ENCODE measurements at regions not wholly inside any gene's neighbourhood (a gene's known extent, or its start where the extent isn't known, plus 50 kb on each side); places are given as distances from the start of the nearest gene placed in this dataset.
"Not testable (repeated sequence)": the region's sequence is repeated elsewhere in the genome, so short reads cannot be mapped to it uniquely, and the experiment has no call there.

DNA sequence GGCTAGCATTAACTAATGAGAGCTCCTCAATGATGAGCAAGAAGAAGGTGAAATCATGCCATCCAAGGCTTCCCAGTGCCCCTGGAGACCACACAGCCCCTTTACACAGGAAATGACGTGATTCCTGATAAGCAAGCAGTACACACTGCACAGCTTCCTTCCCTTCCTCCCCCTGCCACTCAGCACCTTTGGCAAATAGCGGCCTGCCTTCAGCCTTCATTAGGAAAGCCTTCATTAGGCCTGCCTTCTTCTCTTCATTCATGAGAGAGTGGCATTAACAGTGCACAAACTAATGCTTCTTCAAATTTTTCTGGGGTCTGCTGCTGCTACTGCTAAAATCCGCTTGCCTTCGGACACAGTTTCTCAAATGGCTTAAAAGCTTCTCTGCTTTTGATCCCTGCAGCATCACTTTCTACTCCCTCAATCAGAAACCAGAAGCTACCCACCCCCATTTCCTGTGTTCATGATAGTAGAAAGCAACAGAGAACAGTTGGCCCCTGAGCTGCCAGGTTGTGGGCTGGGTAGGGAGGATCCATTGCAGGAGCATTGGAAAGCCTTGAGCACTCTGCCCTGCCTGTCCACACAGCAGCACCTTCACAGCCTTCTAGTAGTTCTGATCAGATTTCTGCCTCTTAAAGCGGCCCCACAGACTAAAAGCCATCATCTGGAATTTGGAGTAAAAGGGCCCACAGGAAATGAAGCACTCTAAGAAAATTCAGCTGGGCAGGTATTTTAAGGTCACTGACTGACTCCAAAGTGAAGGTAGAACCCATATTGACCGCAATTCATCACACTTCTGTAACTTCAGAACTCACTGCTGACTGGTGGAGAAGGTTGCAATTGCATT lies 103.8 kb upstream of the ETV6 start:
- Histone ChIP-seq H3K4me3 (ENCODE audit: low read depth in 1 of 3, low read length in 3 of 3) (no peak overlapping the region), H3K27ac (ENCODE audit: low read depth in 1 of 2, low read length in 2 of 2) (no peak overlapping the region), H3K36me3 (ENCODE audit: control insufficient read depth in 4 of 4, insufficient read depth in 3 of 4, low read depth in 1 of 4, low read length in 3 of 4) (no peaks in the 10 kb centered on the region), H3K9ac (ENCODE audit: low read depth in 1 of 2, low read length in 2 of 2) (no peak overlapping the region), H3K9me3 (ENCODE audit: control insufficient read depth in 4 of 4, low read length in 3 of 4) (no peaks in the 10 kb centered on the region), H3K27me3 (ENCODE audit: control insufficient read depth in 4 of 4, insufficient read depth in 4 of 4, low read length in 3 of 4) (no peaks in the 10 kb centered on the region), H3K4me1 (ENCODE audit: control insufficient read depth in 4 of 4, insufficient read depth in 4 of 4, low read length in 3 of 4) (peaks cover 0 to 2% (median 0%) of the 10 kb centered on the region in 4 donors)
- WGBS, result 65% methylated on average over 6 of the region's 6 CpGs
- DNase-seq (ENCODE audit: low spot score), result no peak
- TF ChIP-seq NR2F2 (IDR thresholded peaks at IDR 0.05) (no peak), SP1 (IDR thresholded peaks at IDR 0.05) (peak; percentile 7)

DNA sequence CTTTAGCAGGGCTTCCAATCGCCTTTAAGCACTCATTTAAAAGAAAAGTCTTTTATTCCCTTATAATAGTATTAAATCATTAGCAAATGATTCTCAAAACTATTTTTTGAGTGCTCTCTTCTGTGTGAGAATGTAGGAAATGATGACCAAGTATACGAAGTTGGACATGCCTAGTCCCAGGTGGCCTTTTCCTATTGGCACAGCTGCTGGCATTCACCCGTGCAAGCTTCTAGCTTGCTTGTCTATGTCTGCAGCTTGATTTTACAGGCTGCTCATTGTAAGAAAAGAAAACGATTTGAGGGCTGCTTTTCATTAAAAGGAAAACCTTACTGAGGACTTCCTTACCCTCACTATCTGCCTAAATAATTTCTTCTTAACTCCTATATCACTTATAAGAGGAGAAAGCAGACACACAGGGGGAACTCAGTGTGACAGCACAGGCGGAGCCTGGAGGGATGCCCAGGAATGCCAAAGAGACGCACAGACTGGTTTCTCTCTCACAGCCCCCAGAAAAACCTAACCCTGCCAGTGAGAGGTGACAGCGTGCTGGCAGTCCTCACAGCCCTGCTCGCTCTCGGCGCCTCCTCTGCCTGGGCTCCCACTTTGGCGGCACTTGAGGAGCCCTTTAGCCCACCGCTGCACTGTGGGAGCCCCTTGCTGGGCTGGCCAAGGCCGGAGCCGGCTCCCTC lies 102.7 kb upstream of the ETV6 start:
- not testable (repeated sequence) for DNase-seq (ENCODE audit: low spot score); H3K36me3 ChIP-seq (ENCODE audit: control insufficient read depth in 4 of 4, insufficient read depth in 3 of 4, low read depth in 1 of 4, low read length in 3 of 4); H3K27me3 ChIP-seq (ENCODE audit: control insufficient read depth in 4 of 4, insufficient read depth in 4 of 4, low read length in 3 of 4); H3K4me3 ChIP-seq (ENCODE audit: low read depth in 1 of 3, low read length in 3 of 3); H3K9ac ChIP-seq (ENCODE audit: low read depth in 1 of 2, low read length in 2 of 2); H3K9me3 ChIP-seq (ENCODE audit: control insufficient read depth in 4 of 4, low read length in 3 of 4); H3K4me1 ChIP-seq (ENCODE audit: control insufficient read depth in 4 of 4, insufficient read depth in 4 of 4, low read length in 3 of 4); H3K27ac ChIP-seq (ENCODE audit: low read depth in 1 of 2, low read length in 2 of 2)
- WGBS, result 84% methylated on average over 13 of the region's 14 CpGs

DNA sequence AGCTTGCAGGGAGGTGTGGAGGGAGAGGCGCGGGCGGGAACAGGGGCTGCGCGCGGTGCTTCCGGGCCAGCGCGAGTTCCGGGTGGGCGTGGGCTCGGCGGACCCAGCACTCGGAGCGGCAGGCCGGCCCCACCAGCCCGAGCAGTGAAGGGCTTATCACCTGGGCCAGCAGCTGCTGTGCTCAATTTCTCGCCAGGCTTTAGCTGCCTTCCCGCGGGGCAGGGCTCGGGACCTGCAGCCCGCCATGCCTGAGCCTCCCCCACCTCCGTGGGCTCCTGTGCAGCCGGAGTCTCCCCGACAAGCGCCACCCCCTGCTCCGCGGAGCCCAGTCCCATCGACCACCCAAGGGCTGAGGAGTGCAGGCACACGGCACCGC lies 102.2 kb upstream of the ETV6 start:
- H3K27ac ChIP-seq (ENCODE audit: low read depth in 1 of 2, low read length in 2 of 2); H3K4me1 ChIP-seq (ENCODE audit: control insufficient read depth in 4 of 4, insufficient read depth in 4 of 4, low read length in 3 of 4); H3K36me3 ChIP-seq (ENCODE audit: control insufficient read depth in 4 of 4, insufficient read depth in 3 of 4, low read depth in 1 of 4, low read length in 3 of 4); H3K9ac ChIP-seq (ENCODE audit: low read depth in 1 of 2, low read length in 2 of 2); DNase-seq (ENCODE audit: low spot score); H3K4me3 ChIP-seq (ENCODE audit: low read depth in 1 of 3, low read length in 3 of 3); H3K27me3 ChIP-seq (ENCODE audit: control insufficient read depth in 4 of 4, insufficient read depth in 4 of 4, low read length in 3 of 4); H3K9me3 ChIP-seq (ENCODE audit: control insufficient read depth in 4 of 4, low read length in 3 of 4): not testable (repeated sequence)
- 94% methylated on average over 31 of the region's 31 CpGs for WGBS

DNA sequence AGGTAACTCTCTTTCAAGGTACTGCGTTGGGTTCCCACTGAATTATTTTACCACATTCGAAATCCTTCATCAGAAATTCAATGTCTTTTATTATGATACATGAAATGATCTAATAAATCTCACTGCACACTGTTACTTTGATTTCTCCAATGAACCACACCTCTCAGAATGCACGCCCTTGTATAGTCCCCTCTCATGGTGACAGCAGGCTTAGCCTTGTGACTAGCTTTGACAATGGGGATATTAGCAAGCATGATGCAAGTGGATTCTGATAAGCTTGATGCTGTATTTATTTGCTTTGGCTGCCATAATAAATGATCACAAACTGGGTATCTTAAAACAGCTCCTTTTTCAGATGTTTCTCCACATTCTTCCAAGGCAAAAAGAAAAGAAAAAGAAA lies 100.4 kb upstream of the ETV6 start:
- 94% methylated on average over 3 of the region's 3 CpGs for WGBS
- H3K27me3 ChIP-seq (ENCODE audit: control insufficient read depth in 4 of 4, insufficient read depth in 4 of 4, low read length in 3 of 4), result no peaks in the 10 kb centered on the region
- no peak for TF ChIP-seq SP1 (IDR thresholded peaks at IDR 0.05)
- no peak for TF ChIP-seq EGR1 (IDR thresholded peaks at IDR 0.05; ENCODE audit: low read depth in 2 of 2)
- no peak for TF ChIP-seq YY1 (IDR thresholded peaks at IDR 0.05)
- TF ChIP-seq HNF4A (conservative IDR thresholded peaks at IDR 0.05), result no peak
- TF ChIP-seq, protein P1, sequence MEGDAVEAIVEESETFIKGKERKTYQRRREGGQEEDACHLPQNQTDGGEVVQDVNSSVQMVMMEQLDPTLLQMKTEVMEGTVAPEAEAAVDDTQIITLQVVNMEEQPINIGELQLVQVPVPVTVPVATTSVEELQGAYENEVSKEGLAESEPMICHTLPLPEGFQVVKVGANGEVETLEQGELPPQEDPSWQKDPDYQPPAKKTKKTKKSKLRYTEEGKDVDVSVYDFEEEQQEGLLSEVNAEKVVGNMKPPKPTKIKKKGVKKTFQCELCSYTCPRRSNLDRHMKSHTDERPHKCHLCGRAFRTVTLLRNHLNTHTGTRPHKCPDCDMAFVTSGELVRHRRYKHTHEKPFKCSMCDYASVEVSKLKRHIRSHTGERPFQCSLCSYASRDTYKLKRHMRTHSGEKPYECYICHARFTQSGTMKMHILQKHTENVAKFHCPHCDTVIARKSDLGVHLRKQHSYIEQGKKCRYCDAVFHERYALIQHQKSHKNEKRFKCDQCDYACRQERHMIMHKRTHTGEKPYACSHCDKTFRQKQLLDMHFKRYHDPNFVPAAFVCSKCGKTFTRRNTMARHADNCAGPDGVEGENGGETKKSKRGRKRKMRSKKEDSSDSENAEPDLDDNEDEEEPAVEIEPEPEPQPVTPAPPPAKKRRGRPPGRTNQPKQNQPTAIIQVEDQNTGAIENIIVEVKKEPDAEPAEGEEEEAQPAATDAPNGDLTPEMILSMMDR (IDR thresholded peaks at IDR 0.05; ENCODE audit: low read depth, low read length, missing input control), result no peak
- TF ChIP-seq FOXA1 (IDR thresholded peaks at IDR 0.05), result no peak
- TF ChIP-seq, protein P2, sequence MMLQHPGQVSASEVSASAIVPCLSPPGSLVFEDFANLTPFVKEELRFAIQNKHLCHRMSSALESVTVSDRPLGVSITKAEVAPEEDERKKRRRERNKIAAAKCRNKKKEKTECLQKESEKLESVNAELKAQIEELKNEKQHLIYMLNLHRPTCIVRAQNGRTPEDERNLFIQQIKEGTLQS (IDR thresholded peaks at IDR 0.05), result no peak
- TF ChIP-seq, protein P3, sequence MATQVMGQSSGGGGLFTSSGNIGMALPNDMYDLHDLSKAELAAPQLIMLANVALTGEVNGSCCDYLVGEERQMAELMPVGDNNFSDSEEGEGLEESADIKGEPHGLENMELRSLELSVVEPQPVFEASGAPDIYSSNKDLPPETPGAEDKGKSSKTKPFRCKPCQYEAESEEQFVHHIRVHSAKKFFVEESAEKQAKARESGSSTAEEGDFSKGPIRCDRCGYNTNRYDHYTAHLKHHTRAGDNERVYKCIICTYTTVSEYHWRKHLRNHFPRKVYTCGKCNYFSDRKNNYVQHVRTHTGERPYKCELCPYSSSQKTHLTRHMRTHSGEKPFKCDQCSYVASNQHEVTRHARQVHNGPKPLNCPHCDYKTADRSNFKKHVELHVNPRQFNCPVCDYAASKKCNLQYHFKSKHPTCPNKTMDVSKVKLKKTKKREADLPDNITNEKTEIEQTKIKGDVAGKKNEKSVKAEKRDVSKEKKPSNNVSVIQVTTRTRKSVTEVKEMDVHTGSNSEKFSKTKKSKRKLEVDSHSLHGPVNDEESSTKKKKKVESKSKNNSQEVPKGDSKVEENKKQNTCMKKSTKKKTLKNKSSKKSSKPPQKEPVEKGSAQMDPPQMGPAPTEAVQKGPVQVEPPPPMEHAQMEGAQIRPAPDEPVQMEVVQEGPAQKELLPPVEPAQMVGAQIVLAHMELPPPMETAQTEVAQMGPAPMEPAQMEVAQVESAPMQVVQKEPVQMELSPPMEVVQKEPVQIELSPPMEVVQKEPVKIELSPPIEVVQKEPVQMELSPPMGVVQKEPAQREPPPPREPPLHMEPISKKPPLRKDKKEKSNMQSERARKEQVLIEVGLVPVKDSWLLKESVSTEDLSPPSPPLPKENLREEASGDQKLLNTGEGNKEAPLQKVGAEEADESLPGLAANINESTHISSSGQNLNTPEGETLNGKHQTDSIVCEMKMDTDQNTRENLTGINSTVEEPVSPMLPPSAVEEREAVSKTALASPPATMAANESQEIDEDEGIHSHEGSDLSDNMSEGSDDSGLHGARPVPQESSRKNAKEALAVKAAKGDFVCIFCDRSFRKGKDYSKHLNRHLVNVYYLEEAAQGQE (IDR thresholded peaks at IDR 0.05), result no peak
- no peaks in the 10 kb centered on the region for H3K9me3 ChIP-seq (ENCODE audit: control insufficient read depth in 4 of 4, low read length in 3 of 4)
- no peak for DNase-seq (ENCODE audit: low spot score)
- peaks cover 0 to 2% (median 0%) of the 10 kb centered on the region in 4 donors for H3K4me1 ChIP-seq (ENCODE audit: control insufficient read depth in 4 of 4, insufficient read depth in 4 of 4, low read length in 3 of 4)
- no peak overlapping the region for H3K9ac ChIP-seq (ENCODE audit: low read depth in 1 of 2, low read length in 2 of 2)
- no peak overlapping the region for H3K27ac ChIP-seq (ENCODE audit: low read depth in 1 of 2, low read length in 2 of 2)
- no peak overlapping the region for H3K4me3 ChIP-seq (ENCODE audit: low read depth in 1 of 3, low read length in 3 of 3)
- no peaks in the 10 kb centered on the region for H3K36me3 ChIP-seq (ENCODE audit: control insufficient read depth in 4 of 4, insufficient read depth in 3 of 4, low read depth in 1 of 4, low read length in 3 of 4)
